ACC112 (cell line): ENCODE measurements at regions not wholly inside any gene's neighbourhood (a gene's known extent, or its start where the extent isn't known, plus 50 kb on each side); places are given as distances from the start of the nearest gene placed in this dataset.

Source experiments
- H2AFZ ChIP-seq: fragments of 200-600 bp; sonication (generic); one replicate; pipeline ENCODE4 v1.6.0; 2017; ENCODE audit warnings: antibody characterized with exemption, low read length; ENCODE audit not compliant: unreplicated experiment
- H3K27ac ChIP-seq: fragments of 200-600 bp; sonication (generic); 2 replicates; pipeline ENCODE4 v1.5.1; 2014; ENCODE audit warnings: low read depth, mild to moderate bottlenecking, antibody characterized with exemption, low read length, moderate library complexity
- H3K27me3 ChIP-seq: fragments of 200-600 bp; sonication (generic); 2 replicates; pipeline ENCODE4 v1.6.1; 2014; ENCODE audit warnings: mild to moderate bottlenecking, antibody characterized with exemption, low read length, moderate library complexity, mixed read lengths; ENCODE audit not compliant: insufficient read depth
- H3K36me3 ChIP-seq: fragments of 200-600 bp; sonication (generic); 2 replicates; pipeline ENCODE4 v1.6.1; 2016; ENCODE audit warnings: mild to moderate bottlenecking, antibody characterized with exemption, low read length, moderate library complexity, mixed read lengths; ENCODE audit not compliant: insufficient read depth
- H3K4me1 ChIP-seq: fragments of 200-600 bp; sonication (generic); one replicate; pipeline ENCODE4 v1.6.1; 2016; ENCODE audit warnings: low read length, mixed read lengths; ENCODE audit not compliant: insufficient read depth, unreplicated experiment, control insufficient read depth
- H3K4me3 ChIP-seq: fragments of 200-600 bp; sonication (generic); 2 replicates; pipeline ENCODE4 v1.5.1; 2014; ENCODE audit warnings: mild to moderate bottlenecking, low read depth, low read length
- H3K79me2 ChIP-seq: fragments of 200-600 bp; sonication (generic); one replicate; pipeline ENCODE4 v1.6.0; 2016; ENCODE audit warnings: low read length; ENCODE audit not compliant: control insufficient read depth, unreplicated experiment, insufficient read depth

GRCh38 chr10:44706745-44707144, 204.4 kb upstream of the TMEM72 start:
- no peak overlapping the region for H3K4me3 ChIP-seq
- peaks cover 34% of the 10 kb centered on the region for H3K4me1 ChIP-seq
- H3K27ac ChIP-seq = peak overlapping the region; percentile 83
- no peaks in the 10 kb centered on the region for H3K79me2 ChIP-seq
- H3K36me3 ChIP-seq = no peaks in the 10 kb centered on the region; the same call in 1 of the 2 replicates
- H3K27me3 ChIP-seq = no peaks in the 10 kb centered on the region
- H2AFZ ChIP-seq = peak overlapping the region; percentile 30

GRCh38 chr10:44713307-44713706, 197.8 kb upstream of the TMEM72 start:
- Histone ChIP-seq H3K79me2 (no peaks in the 10 kb centered on the region), H3K4me3 (no peak overlapping the region), H2AFZ (no peak overlapping the region), H3K27ac (no peak overlapping the region), H3K36me3 (no peaks in the 10 kb centered on the region), H3K4me1 (no peaks in the 10 kb centered on the region), H3K27me3 (no peaks in the 10 kb centered on the region)

DNA sequence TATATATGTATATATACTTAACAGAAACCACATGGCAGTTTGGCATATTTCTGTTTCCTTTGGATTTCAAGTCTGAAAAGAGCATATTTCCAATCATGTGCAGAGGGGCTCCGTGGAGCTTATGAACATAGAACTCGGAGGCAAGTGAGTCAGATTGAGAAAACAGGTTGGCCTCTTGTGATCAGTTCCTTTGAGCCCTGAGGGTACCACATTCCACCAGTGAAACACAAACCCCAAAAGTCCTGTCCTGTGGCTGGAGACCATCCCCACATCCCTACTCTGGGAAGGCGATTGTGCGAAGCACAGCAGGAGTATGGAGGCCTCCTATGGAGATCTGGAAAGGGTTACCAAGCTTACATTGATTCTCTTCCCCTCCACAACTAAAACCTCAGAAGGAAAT, 196.7 kb upstream of the TMEM72 start:
- H3K79me2 ChIP-seq = no peaks in the 10 kb centered on the region
- H3K36me3 ChIP-seq = no peaks in the 10 kb centered on the region
- H3K4me1 ChIP-seq = no peaks in the 10 kb centered on the region
- H3K27ac ChIP-seq = no peak overlapping the region
- H2AFZ ChIP-seq = no peak overlapping the region
- H3K27me3 ChIP-seq = no peaks in the 10 kb centered on the region
- H3K4me3 ChIP-seq = no peak overlapping the region

- no peak overlapping the region for H2AFZ ChIP-seq
- H3K4me3 ChIP-seq = no peak overlapping the region
- H3K4me1 ChIP-seq = no peaks in the 10 kb centered on the region
- no peaks in the 10 kb centered on the region for H3K36me3 ChIP-seq
- no peak overlapping the region for H3K27ac ChIP-seq
- H3K27me3 ChIP-seq = no peaks in the 10 kb centered on the region
- no peaks in the 10 kb centered on the region for H3K79me2 ChIP-seq
Measured at GRCh38 chr10:44715136-44715535, 196.0 kb upstream of the TMEM72 start.

DNA sequence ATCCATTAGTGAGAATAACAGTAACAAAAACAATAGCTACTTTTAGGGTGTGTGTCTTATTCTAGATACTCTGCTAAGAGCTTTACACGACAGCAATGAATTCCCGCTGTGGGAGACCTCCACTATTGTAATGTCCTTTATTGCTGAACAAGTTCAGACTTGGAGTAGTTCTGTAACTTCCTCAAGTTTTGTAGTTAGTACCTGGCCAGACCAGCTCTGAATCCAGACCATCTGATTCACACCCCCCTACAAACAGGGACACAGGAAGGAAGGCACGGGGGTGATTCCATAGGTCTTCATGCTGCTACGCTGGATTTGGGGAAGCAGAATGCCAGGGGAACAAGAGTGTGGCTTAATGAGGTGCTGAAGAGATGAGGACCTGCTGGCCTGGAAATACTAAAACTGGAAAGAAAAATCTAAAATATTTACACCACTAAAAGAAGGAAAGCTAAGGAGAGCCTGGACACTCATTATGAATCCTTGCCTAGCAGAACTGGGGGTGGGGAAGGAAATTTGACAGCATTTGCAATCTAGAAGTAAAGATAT, 194.6 kb upstream of the TMEM72 start:
- no peaks in the 10 kb centered on the region for H3K4me1 ChIP-seq
- no peaks in the 10 kb centered on the region for H3K27me3 ChIP-seq
- no peak overlapping the region for H3K4me3 ChIP-seq
- H2AFZ ChIP-seq = no peak overlapping the region
- H3K27ac ChIP-seq = no peak overlapping the region
- no peaks in the 10 kb centered on the region for H3K79me2 ChIP-seq
- no peaks in the 10 kb centered on the region for H3K36me3 ChIP-seq

- Histone ChIP-seq H2AFZ (no peak overlapping the region), H3K79me2 (no peaks in the 10 kb centered on the region), H3K27me3 (no peaks in the 10 kb centered on the region), H3K27ac (peak overlapping the region; percentile 87), H3K36me3 (no peaks in the 10 kb centered on the region; the same call in 1 of the 2 replicates), H3K4me3 (no peak overlapping the region), H3K4me1 (peaks cover 34% of the 10 kb centered on the region)
Measured at GRCh38 chr10:44723082-44723481, 188.1 kb upstream of the TMEM72 start.

GRCh38 chr10:44723619-44724325, 187.4 kb upstream of the TMEM72 start:
- H3K27me3 ChIP-seq = no peaks in the 10 kb centered on the region
- H3K79me2 ChIP-seq = no peaks in the 10 kb centered on the region
- H3K4me1 ChIP-seq = peaks cover 34% of the 10 kb centered on the region
- no peaks in the 10 kb centered on the region; the same call in 1 of the 2 replicates for H3K36me3 ChIP-seq
- H3K27ac ChIP-seq = peak overlapping the region; percentile 87
- H2AFZ ChIP-seq = peak overlapping the region; percentile 77
- no peak overlapping the region for H3K4me3 ChIP-seq

DNA sequence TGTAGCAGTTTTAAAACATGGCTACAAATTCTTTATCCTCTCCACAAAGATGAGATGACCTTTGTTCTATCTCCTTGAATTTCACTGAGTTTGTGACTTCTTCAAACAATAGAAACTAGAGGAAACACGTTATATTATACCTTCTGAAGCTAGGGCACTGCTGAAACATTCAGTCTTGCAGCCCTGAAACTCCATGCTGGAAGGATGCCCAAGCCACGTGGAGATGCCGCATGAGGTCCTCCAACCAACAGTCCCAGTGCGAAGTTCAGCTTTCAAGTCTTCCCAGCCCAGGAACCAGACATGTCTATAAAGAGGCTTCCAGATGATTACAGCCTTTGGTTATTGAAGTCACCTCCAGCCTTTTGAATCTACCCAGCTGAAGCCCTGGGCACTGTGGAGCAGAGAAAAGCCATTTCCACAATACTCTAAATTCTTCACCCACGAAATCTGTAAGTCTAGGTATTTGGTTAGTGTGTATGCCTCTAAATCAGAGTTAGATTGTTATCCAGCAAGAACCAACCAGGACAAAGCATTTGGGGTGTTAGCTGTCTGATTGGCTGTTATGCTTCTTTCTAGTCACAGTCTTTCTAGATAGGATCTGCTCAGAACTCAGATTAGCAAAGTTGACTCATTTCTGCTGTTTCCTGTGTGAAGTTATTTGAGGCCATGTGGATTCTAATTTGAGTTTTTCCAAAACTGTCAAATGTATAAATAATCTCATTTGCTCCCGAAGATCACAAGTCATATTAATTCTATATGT, 186.5 kb upstream of the TMEM72 start:
- no peaks in the 10 kb centered on the region; the same call in 1 of the 2 replicates for H3K36me3 ChIP-seq
- peak overlapping the region; percentile 87 for H3K27ac ChIP-seq
- H3K79me2 ChIP-seq = no peaks in the 10 kb centered on the region
- H2AFZ ChIP-seq = peak overlapping the region; percentile 77
- no peaks in the 10 kb centered on the region for H3K27me3 ChIP-seq
- H3K4me1 ChIP-seq = peaks cover 34% of the 10 kb centered on the region
- H3K4me3 ChIP-seq = peak overlapping the region; percentile 7; the same call in 1 of the 2 replicates

- Histone ChIP-seq H3K27me3 (no peaks in the 10 kb centered on the region), H3K79me2 (no peaks in the 10 kb centered on the region), H3K27ac (peak overlapping the region; percentile 87), H3K4me3 (peak overlapping the region; percentile 38; the same call in 1 of the 2 replicates), H3K4me1 (peaks cover 34% of the 10 kb centered on the region), H2AFZ (peak overlapping the region; percentile 77), H3K36me3 (no peaks in the 10 kb centered on the region; the same call in 1 of the 2 replicates)
Measured at GRCh38 chr10:44725404-44725803, 185.7 kb upstream of the TMEM72 start.

- Histone ChIP-seq H3K4me1 (no peaks in the 10 kb centered on the region), H3K79me2 (no peaks in the 10 kb centered on the region), H3K36me3 (no peaks in the 10 kb centered on the region; the same call in 1 of the 2 replicates), H2AFZ (peak overlapping the region; percentile 23), H3K27me3 (no peaks in the 10 kb centered on the region), H3K4me3 (no peak overlapping the region), H3K27ac (no peak overlapping the region)
Measured at GRCh38 chr10:44731283-44731682, 179.9 kb upstream of the TMEM72 start.
